Prostate gland (tissue), 2 donors: ENCODE measurements at regions not wholly inside any gene's neighbourhood (a gene's known extent, or its start where the extent isn't known, plus 50 kb on each side); places are given as distances from the start of the nearest gene placed in this dataset.

ENCODE experiments used
- POLR2A ChIP-seq: fragments of 450-650 bp; IDR thresholded peaks from one replicate; pipeline ENCODE4 v1.6.1; 2016; ENCODE audit warnings: antibody characterized with exemption, mild to moderate bottlenecking
- POLR2AphosphoS5 ChIP-seq: sonication (generic); formaldehyde crosslinking; IDR thresholded peaks from one replicate; pipeline ENCODE4 v1.6.1; 2017; ENCODE audit warnings: antibody characterized with exemption
- TF ChIP-seq, protein P1 (sequence below), 4 experiments: fragments of 200-600 bp in 2 of 4; fragments of 450-650 bp in 2 of 4; sonication (generic) in 2 of 4; IDR thresholded peaks; 1 replicate in 3 of 4; 2 replicates in 1 of 4; pipeline ENCODE4 v1.5.1; 2016 to 2019; ENCODE audit warnings: antibody characterized with exemption in 4 of 4, mild to moderate bottlenecking in 2 of 4, moderate library complexity in 2 of 4

DNA sequence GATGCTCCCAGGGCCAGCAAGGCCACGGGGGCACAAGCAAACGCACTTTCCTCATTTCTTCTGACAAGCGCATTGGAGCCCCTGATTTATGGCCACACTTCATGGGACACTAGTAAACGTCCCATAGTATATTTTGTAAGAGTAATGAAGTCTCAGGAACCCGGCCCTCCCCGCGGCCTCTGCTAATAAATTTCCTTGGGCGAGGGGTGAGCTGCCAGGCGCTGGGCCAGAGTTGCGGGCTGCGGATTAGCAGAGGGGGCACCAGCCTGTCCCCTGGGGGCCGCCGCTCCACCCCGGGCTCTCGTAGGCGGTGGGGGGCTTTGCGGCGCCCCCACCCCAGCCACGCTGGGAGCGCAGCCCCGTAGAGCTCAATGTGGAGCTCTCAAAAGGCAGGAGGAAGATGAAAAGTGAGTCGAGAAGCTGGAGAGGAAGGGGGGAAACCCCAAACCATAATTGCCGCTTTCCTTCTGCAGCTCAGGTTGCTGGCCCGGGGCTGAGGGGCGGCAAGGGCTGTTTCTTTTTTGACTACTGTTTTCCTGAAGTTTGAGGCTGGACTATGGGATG, 173.6 kb downstream of the CDC5L start:
- TF ChIP-seq, protein P1, sequence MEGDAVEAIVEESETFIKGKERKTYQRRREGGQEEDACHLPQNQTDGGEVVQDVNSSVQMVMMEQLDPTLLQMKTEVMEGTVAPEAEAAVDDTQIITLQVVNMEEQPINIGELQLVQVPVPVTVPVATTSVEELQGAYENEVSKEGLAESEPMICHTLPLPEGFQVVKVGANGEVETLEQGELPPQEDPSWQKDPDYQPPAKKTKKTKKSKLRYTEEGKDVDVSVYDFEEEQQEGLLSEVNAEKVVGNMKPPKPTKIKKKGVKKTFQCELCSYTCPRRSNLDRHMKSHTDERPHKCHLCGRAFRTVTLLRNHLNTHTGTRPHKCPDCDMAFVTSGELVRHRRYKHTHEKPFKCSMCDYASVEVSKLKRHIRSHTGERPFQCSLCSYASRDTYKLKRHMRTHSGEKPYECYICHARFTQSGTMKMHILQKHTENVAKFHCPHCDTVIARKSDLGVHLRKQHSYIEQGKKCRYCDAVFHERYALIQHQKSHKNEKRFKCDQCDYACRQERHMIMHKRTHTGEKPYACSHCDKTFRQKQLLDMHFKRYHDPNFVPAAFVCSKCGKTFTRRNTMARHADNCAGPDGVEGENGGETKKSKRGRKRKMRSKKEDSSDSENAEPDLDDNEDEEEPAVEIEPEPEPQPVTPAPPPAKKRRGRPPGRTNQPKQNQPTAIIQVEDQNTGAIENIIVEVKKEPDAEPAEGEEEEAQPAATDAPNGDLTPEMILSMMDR (IDR thresholded peaks at IDR 0.05), result no peak
- no peak for TF ChIP-seq POLR2AphosphoS5
- no peak for TF ChIP-seq POLR2A
